HepG2 (cell line): ENCODE measurements at regions not wholly inside any gene's neighbourhood (a gene's known extent, or its start where the extent isn't known, plus 50 kb on each side); places are given as distances from the start of the nearest gene placed in this dataset.

Source experiments
- ATAC-seq: fragments of 200-7000 bp; cut with Tn5 transposase; 3 replicates; pipeline ENCODE4 v1.9.1; 2020; ENCODE audit warnings: mild to moderate bottlenecking, moderate library complexity
- BruUV-seq: library from RNA; stranded (reverse); fragments of 400-500 nt; replicated peaks from 2 replicates; lab custom pipeline; 2021; lab: Mats Ljungman, UMichigan
- CTCF ChIA-PET: fragments of 300-600 bp; formaldehyde crosslinking; extraction: SDS; loops from one replicate; lab custom pipeline; 2021; ENCODE audit warnings: low total read pairs, inconsistent platforms, low intra/inter-chr PET ratio; lab: Yijun Ruan, JAX
- POLR2A ChIA-PET: fragments of 350-600 bp; sonication (Branson Sonifier 250); formaldehyde crosslinking; loops from one replicate; lab custom pipeline; 2020; ENCODE audit warnings: antibody characterized with exemption, inconsistent platforms; lab: Yijun Ruan, JAX
- DNase-seq: peaks from one replicate; pipeline ENCODE4 v3.0.0-alpha.2; 2015; ENCODE audit warnings: low spot score
- FAIRE-seq: peaks from 3 replicates; lab custom pipeline; 2011; peaks lifted over from hg19 to GRCh38; lab: Jason Lieb, UNC
- H2AFZ ChIP-seq: one replicate; pipeline ENCODE4 v1.6.1; 2011; ENCODE audit warnings: low read length, inconsistent platforms
- H3K27ac ChIP-seq: fragments of 300-600 bp; 3 replicates; pipeline ENCODE4 v1.8.0; 2011; ENCODE audit warnings: mixed run types, mild to moderate bottlenecking, mixed read lengths, low read length, inconsistent platforms; ENCODE audit not compliant: insufficient read depth; ENCODE audit errors: extremely low read length
- H3K27me3 ChIP-seq, 2 experiments: fragments of 200-600 bp in 1 of 2; 2 replicates in 1 of 2; 3 replicates in 1 of 2; pipeline versions ENCODE4 v1.6.0 to v1.8.0; 2011; ENCODE audit warnings: low read length in 2 of 2, mild to moderate bottlenecking in 2 of 2, moderate library complexity in 2 of 2, inconsistent platforms in 1 of 2; ENCODE audit not compliant: insufficient read depth in 2 of 2, control insufficient read depth in 1 of 2
- H3K36me3 ChIP-seq, 2 experiments: fragments of 200-600 bp in 1 of 2; replicated peaks in 1 of 2; 2 replicates in 1 of 2; 3 replicates in 1 of 2; pipeline versions ENCODE4 v1.5.1 to v1.8.0; 2011; ENCODE audit warnings: low read length in 2 of 2, inconsistent platforms in 1 of 2; ENCODE audit not compliant: insufficient read depth in 2 of 2, control insufficient read depth in 1 of 2
- H3K4me1 ChIP-seq: 2 replicates; pipeline ENCODE4 v1.5.1; 2012; ENCODE audit warnings: low read length, inconsistent platforms; ENCODE audit not compliant: insufficient read depth
- H3K4me2 ChIP-seq: 2 replicates; pipeline ENCODE4 v1.6.0; 2011; ENCODE audit warnings: low read depth, low read length, inconsistent platforms
- H3K4me3 ChIP-seq, 3 experiments: fragments of 200-600 bp in 1 of 3; sonication (generic), shearing (Covaris generic) in 1 of 3; replicated peaks in 1 of 3; 2 replicates each; pipeline ENCODE4 v1.5.1; 2011 to 2016; ENCODE audit warnings: low read length in 3 of 3, inconsistent platforms in 2 of 3, low read depth in 2 of 3, mild to moderate bottlenecking in 2 of 3, control low read depth in 1 of 3, mixed read lengths in 1 of 3; ENCODE audit not compliant: insufficient read depth in 1 of 3
- H3K79me2 ChIP-seq: one replicate; pipeline ENCODE4 v1.6.1; 2011; ENCODE audit warnings: low read length, inconsistent platforms; ENCODE audit not compliant: insufficient read depth
- H3K9ac ChIP-seq: 2 replicates; pipeline ENCODE4 v1.6.0; 2011; ENCODE audit warnings: mild to moderate bottlenecking, low read depth, low read length, inconsistent platforms; ENCODE audit not compliant: insufficient read depth
- H3K9me3 ChIP-seq: 2 replicates; pipeline ENCODE4 v1.5.1; 2012; ENCODE audit warnings: mild to moderate bottlenecking, low read length
- H4K20me1 ChIP-seq: 2 replicates; pipeline ENCODE4 v1.6.0; 2011; ENCODE audit warnings: inconsistent platforms, mild to moderate bottlenecking, low read length, moderate library complexity; ENCODE audit not compliant: insufficient read depth
- ARNTL ChIP-seq: sonication (generic); formaldehyde crosslinking; IDR thresholded peaks from 2 replicates; pipeline ENCODE4 v1.4.0; 2020; ENCODE audit warnings: mild to moderate bottlenecking, missing genetic modification reagents
- ATAD3A ChIP-seq: sonication (generic); formaldehyde crosslinking; IDR thresholded peaks from 2 replicates; pipeline ENCODE4 v1.4.0; 2020; ENCODE audit warnings: missing genetic modification reagents
- ATF4 ChIP-seq, 2 experiments: fragments of 450-650 bp in 1 of 2; sonication (generic) in 1 of 2; formaldehyde crosslinking; IDR thresholded peaks; 2 replicates each; pipeline versions ENCODE4 v1.5.0 to v1.8.0; 2020 to 2022; ENCODE audit warnings: mild to moderate bottlenecking in 1 of 2, missing genetic modification reagents in 1 of 2
- BCL6 ChIP-seq: IDR thresholded peaks from 2 replicates; pipeline ENCODE4 v1.6.1; 2016; ENCODE audit warnings: missing genetic modification reagents, missing compliant biosample characterization
- CHD4 ChIP-seq: fragments of 200-600 bp; sonication (generic); IDR thresholded peaks from 2 replicates; pipeline ENCODE4 v1.7.0; 2017; ENCODE audit warnings: mild to moderate bottlenecking, low read length, borderline replicate concordance
- CSRNP2 ChIP-seq: sonication (generic); formaldehyde crosslinking; conservative IDR thresholded peaks from 2 replicates; pipeline ENCODE4 v1.8.0; 2022; ENCODE audit warnings: low read depth, missing genetic modification reagents
- HINFP ChIP-seq: sonication (generic); formaldehyde crosslinking; IDR thresholded peaks from 2 replicates; pipeline ENCODE4 v1.4.0; 2020; ENCODE audit warnings: low read depth, mild to moderate bottlenecking, missing genetic modification reagents
- KLF15 ChIP-seq: sonication (generic); formaldehyde crosslinking; IDR thresholded peaks from 2 replicates; pipeline ENCODE4 v1.8.1; 2023; ENCODE audit warnings: borderline replicate concordance, mild to moderate bottlenecking, inconsistent platforms, missing genetic modification reagents, mixed read lengths
- NPAS2 ChIP-seq: sonication (generic); formaldehyde crosslinking; IDR thresholded peaks from 2 replicates; pipeline ENCODE4 v1.8.0; 2022; ENCODE audit warnings: mild to moderate bottlenecking, missing genetic modification reagents, borderline replicate concordance
- SIX4 ChIP-seq: sonication (generic); formaldehyde crosslinking; IDR thresholded peaks from 2 replicates; pipeline ENCODE4 v1.4.0; 2020; ENCODE audit warnings: missing genetic modification reagents
- ZBTB8A ChIP-seq: sonication (generic); formaldehyde crosslinking; IDR thresholded peaks from 2 replicates; pipeline ENCODE4 v1.4.0; 2020; ENCODE audit warnings: mild to moderate bottlenecking, low read depth, missing genetic modification reagents, borderline replicate concordance
- ZFP36L1 ChIP-seq: sonication (generic); formaldehyde crosslinking; IDR thresholded peaks from 2 replicates; pipeline ENCODE4 v1.8.0; 2022; ENCODE audit warnings: mild to moderate bottlenecking, missing genetic modification reagents, moderate library complexity
- ZNF124 ChIP-seq: sonication (generic); formaldehyde crosslinking; IDR thresholded peaks from 2 replicates; pipeline ENCODE4 v1.4.0; 2020; ENCODE audit warnings: missing genetic modification reagents
- ZNF510 ChIP-seq: sonication (generic); formaldehyde crosslinking; IDR thresholded peaks from 2 replicates; pipeline ENCODE4 v1.4.0; 2020; ENCODE audit warnings: low read depth, mild to moderate bottlenecking, missing genetic modification reagents
- ZNF773 ChIP-seq: sonication (generic); formaldehyde crosslinking; IDR thresholded peaks from 2 replicates; pipeline ENCODE4 v1.4.0; 2020; ENCODE audit warnings: missing genetic modification reagents, borderline replicate concordance
- ZNF780A ChIP-seq: sonication (generic); formaldehyde crosslinking; IDR thresholded peaks from 2 replicates; pipeline ENCODE4 v1.8.0; 2022; ENCODE audit warnings: mild to moderate bottlenecking, missing genetic modification reagents, moderate library complexity
- WGBS: methylation state at CpG from one replicate; pipeline ENCODE4 v1.1.6; 2017; ENCODE audit warnings: low lambda C conversion rate; 5-methylcytosine and 5-hydroxymethylcytosine counted together
- in situ Hi-C: cut with HindIII; loops from 2 replicates; pipeline ENCODE4 v1.10.0; 2017; ENCODE audit warnings: low pct_unique_long_range_greater_than_20kb; ENCODE audit not compliant: extremely low pct_ligation_motif_present
- intact Hi-C: fragments of 100-400 bp; cut with micrococcal nuclease; formaldehyde crosslinking; loops from one replicate; pipeline ENCODE4 v1.10.0; 2022; ENCODE audit not compliant: unreplicated experiment
- TF ChIP-seq, protein P1 (sequence below): IDR thresholded peaks from 2 replicates; pipeline ENCODE4 v1.6.1; 2016; ENCODE audit warnings: mild to moderate bottlenecking, missing biosample characterization, missing genetic modification reagents

DNA sequence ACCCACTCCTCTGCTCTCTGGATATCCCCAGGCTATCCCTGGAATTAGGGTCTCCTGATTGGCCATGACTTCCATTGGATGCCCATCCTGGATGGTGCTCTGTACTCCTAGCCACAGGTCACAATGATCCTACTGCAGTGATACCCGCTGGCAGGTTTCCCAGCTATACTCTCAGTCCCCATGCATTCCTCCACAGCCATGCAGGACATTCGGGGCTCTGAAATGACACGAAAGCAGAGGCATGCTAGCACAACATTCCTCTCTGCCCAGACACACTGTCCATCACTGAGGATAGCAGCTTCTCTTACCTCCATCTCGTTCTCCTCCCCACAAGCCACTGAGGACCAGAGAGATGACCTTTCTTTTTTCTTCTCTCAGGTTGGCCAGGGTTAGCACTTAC, 51.7 kb upstream of the SPATS2L start:
- intact Hi-C loops (no loop called here), in situ Hi-C loops (no loop called here)
- TF ChIP-seq ZNF124 (CRISPR knock-in tag): no peak
- TF ChIP-seq CSRNP2 (CRISPR knock-in tag): no peak
- no peak for TF ChIP-seq BCL6 (CRISPR knock-in tag)
- no peak for TF ChIP-seq ARNTL
- TF ChIP-seq ZBTB8A (CRISPR knock-in tag): no peak
- TF ChIP-seq HINFP (CRISPR knock-in tag): no peak
- TF ChIP-seq ATF4 (CRISPR knock-in tag; IDR thresholded peaks at IDR 0.05): no peak
- no peak for TF ChIP-seq ZNF773 (CRISPR knock-in tag)
- no peak for TF ChIP-seq ZNF510 (CRISPR knock-in tag)
- no peak for TF ChIP-seq NPAS2 (CRISPR knock-in tag)
- TF ChIP-seq CHD4: no peak
- TF ChIP-seq SIX4 (CRISPR knock-in tag): no peak
- TF ChIP-seq, protein P1, sequence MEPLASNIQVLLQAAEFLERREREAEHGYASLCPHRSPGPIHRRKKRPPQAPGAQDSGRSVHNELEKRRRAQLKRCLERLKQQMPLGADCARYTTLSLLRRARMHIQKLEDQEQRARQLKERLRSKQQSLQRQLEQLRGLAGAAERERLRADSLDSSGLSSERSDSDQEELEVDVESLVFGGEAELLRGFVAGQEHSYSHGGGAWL (CRISPR knock-in tag): no peak
- TF ChIP-seq KLF15 (CRISPR knock-in tag): no peak
- no peak for TF ChIP-seq ZFP36L1 (CRISPR knock-in tag)
- no peak for TF ChIP-seq ZNF780A (CRISPR knock-in tag)
- TF ChIP-seq ATAD3A (CRISPR knock-in tag): no peak
- H3K36me3 ChIP-seq: no peaks in the 10 kb centered on the region
- H3K9me3 ChIP-seq: no peaks in the 10 kb centered on the region
- H3K4me3 ChIP-seq: no peak overlapping the region
- no peak overlapping the region for H3K4me2 ChIP-seq
- 23% methylated on average over 4 of the region's 4 CpGs for WGBS
- ATAC-seq (peak; percentile 54), FAIRE-seq (no peak), DNase-seq (no peak)
- peaks cover 4 to 6% of the 10 kb centered on the region in 2 experiments; a peak in 1 of 5 replicates for H3K27me3 ChIP-seq
- no peaks in the 10 kb centered on the region for H3K79me2 ChIP-seq
- no peak overlapping the region for H3K27ac ChIP-seq
- CTCF ChIA-PET: no interaction called here
- no peaks in the 10 kb centered on the region for H4K20me1 ChIP-seq
- H2AFZ ChIP-seq: no peak overlapping the region
- H3K9ac ChIP-seq: no peak overlapping the region
- BruUV-seq: no TSS peak
- H3K4me1 ChIP-seq: peaks cover 28% of the 10 kb centered on the region
- POLR2A ChIA-PET: no interaction called here
